ENCODE measurements at regions not wholly inside any gene's neighbourhood (a gene's known extent, or its start where the extent isn't known, plus 50 kb on each side); places are given as distances from the start of the nearest gene placed in this dataset.

- TF ChIP-seq EZH2 (IDR thresholded peaks at IDR 0.05; ENCODE audit: insufficient read depth, poor library complexity, severe bottlenecking) (no peak), EZH2phosphoT487 (IDR thresholded peaks at IDR 0.05; ENCODE audit: insufficient read depth, low read depth) (no peak)
Measured at GRCh38 chr6:72553531-72554511, 68.0 kb upstream of the KCNQ5 start.

Data from GM23248 (cell line).